ENCODE measurements at regions not wholly inside any gene's neighbourhood (a gene's known extent, or its start where the extent isn't known, plus 50 kb on each side); places are given as distances from the start of the nearest gene placed in this dataset.

DNA sequence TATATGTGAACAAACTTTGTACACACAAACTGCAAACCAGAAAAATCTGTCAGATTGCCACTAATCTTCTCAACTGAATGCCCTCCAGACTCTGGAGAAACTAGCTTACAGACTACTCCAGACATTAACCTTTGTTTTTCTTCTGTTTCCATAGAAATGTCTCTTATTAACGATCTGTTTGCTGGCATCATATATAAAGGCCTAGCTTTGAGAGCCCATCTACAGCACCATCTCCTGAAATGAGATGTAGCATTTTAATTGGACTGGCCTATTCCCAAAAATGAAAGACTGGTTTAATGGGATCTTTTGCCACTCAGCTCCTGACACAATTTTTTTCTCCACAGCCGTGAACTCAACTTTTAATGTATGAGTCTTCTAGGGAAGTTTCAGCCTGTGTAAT, 266.0 kb upstream of the IL1RAPL1 start:
- Histone ChIP-seq H3K9me3 (no peaks in the 10 kb centered on the region), H3K27ac (no peak overlapping the region), H3K27me3 (no peaks in the 10 kb centered on the region), H3K4me3 (no peak overlapping the region), H3K36me3 (no peaks in the 10 kb centered on the region), H3K4me1 (no peaks in the 10 kb centered on the region)
- FAIRE-seq (no peak), ATAC-seq (no peak), DNase-seq (no peak)
- intact Hi-C loops (cut with DNase I) = no loop called here
- WGBS, 2 donors = 52 to 55% methylated on average over 2 of the region's 2 CpGs
- TF ChIP-seq, protein P1, sequence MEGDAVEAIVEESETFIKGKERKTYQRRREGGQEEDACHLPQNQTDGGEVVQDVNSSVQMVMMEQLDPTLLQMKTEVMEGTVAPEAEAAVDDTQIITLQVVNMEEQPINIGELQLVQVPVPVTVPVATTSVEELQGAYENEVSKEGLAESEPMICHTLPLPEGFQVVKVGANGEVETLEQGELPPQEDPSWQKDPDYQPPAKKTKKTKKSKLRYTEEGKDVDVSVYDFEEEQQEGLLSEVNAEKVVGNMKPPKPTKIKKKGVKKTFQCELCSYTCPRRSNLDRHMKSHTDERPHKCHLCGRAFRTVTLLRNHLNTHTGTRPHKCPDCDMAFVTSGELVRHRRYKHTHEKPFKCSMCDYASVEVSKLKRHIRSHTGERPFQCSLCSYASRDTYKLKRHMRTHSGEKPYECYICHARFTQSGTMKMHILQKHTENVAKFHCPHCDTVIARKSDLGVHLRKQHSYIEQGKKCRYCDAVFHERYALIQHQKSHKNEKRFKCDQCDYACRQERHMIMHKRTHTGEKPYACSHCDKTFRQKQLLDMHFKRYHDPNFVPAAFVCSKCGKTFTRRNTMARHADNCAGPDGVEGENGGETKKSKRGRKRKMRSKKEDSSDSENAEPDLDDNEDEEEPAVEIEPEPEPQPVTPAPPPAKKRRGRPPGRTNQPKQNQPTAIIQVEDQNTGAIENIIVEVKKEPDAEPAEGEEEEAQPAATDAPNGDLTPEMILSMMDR (IDR thresholded peaks at IDR 0.05) = no peak

DNA sequence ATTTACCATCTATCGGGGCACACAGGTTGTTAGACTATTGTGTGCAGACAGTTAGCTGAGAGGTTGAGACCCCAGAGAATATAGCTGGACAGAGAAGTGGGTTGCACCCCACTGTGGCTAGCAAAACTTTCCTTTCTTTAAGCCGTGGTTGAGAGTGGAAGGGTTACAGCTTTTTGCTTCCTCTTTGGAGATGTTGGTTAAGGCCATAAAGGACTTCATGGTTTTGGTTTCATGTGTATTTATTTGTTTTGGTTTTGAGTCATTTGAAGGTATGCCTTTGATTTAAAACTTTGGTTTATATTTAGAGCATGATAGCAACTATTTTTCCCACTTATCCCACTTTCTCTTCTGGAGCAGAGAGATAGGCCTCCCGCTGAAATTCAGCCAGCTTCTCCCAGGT, 274.3 kb upstream of the IL1RAPL1 start:
- H3K4me3 ChIP-seq = no peak overlapping the region
- H3K9me3 ChIP-seq = no peaks in the 10 kb centered on the region
- DNase-seq (no peak), FAIRE-seq (no peak), ATAC-seq (no peak)
- TF ChIP-seq, protein P1 (IDR thresholded peaks at IDR 0.05) = no peak
- H3K27ac ChIP-seq = no peak overlapping the region
- intact Hi-C loops (cut with DNase I) = no loop called here
- WGBS, 2 donors = 71 to 85% methylated on average over 3 of the region's 3 CpGs
- H3K27me3 ChIP-seq = peaks cover 0 to 8% (median 3%) of the 10 kb centered on the region in 4 donors
- H3K36me3 ChIP-seq = no peaks in the 10 kb centered on the region
- H3K4me1 ChIP-seq = no peaks in the 10 kb centered on the region

DNA sequence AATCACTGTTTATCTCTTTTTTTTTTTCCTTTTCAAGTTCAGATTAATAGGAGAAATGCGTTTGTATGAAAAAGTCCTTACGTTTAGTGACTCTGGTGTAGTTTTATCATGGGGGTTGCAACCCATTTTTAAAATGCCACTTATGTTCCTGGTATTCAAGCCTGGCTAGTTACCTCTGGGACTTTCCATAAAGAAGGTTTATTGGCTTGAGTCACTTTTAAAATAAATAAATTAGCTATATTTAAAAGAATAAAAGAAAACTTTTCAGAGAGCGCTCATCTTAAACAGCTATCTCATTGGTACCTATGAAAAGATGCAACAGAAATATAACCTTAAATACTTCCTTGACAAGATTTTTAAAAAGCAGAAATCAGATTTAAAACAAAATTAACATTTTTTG, 275.0 kb upstream of the IL1RAPL1 start:
- Histone ChIP-seq H3K4me3 (no peak overlapping the region), H3K9me3 (no peaks in the 10 kb centered on the region), H3K36me3 (no peaks in the 10 kb centered on the region), H3K27me3 (peaks cover 0 to 8% (median 3%) of the 10 kb centered on the region in 4 donors), H3K4me1 (no peaks in the 10 kb centered on the region), H3K27ac (no peak overlapping the region)
- intact Hi-C loops (cut with DNase I) = no loop called here
- TF ChIP-seq, protein P1 (IDR thresholded peaks at IDR 0.05) = no peak
- WGBS, 2 donors = 72 to 87% methylated on average over 3 of the region's 3 CpGs
- DNase-seq (no peak), ATAC-seq (no peak), FAIRE-seq (no peak)

DNA sequence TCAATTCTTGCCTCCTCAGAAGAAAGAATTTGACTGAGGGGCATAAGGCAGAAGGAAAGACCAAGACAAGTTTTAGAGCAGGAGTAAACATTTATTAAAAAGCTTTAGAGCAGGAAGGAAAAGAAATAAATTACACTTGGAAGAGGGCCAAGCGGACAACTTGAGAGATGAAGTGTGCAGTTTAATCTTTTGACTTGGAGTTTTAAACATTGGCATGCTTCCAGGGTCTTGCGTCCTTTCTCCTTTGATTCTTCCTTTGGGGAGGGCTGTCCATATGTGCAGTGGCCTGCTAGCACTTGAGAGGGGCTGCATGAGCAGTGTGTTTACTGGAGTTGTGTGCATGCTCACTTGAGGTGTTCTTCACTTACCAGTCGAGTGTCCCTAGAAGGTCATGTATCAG, 275.8 kb upstream of the IL1RAPL1 start:
- Histone ChIP-seq H3K4me3 (no peak overlapping the region), H3K27me3 (peaks cover 0 to 8% (median 3%) of the 10 kb centered on the region in 4 donors), H3K36me3 (no peaks in the 10 kb centered on the region), H3K27ac (no peak overlapping the region), H3K4me1 (no peaks in the 10 kb centered on the region), H3K9me3 (no peaks in the 10 kb centered on the region)
- intact Hi-C loops (cut with DNase I) = no loop called here
- TF ChIP-seq, protein P1 (IDR thresholded peaks at IDR 0.05) = no peak
- FAIRE-seq (no peak), DNase-seq (no peak), ATAC-seq (no peak)
- WGBS, 2 donors = 58 to 75% methylated on average over 3 of the region's 3 CpGs

DNA sequence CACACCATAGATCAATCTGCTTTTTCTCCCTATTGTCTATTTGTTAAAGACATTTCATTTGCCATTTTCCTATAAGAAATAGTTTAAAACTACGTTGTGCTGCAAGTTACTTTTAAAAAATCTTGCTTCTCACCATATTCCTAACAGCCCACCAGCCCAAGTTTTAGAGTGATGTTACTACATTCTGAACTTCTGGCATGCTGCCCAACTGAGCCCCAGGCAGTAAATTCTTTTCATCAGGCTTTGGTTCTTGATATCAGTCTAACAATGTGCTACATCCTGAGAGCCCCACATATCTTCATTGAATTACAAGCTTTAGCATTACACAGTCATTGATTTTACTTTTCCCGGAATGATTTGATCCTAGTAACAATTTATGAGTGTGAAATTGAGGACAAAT, 283.8 kb upstream of the IL1RAPL1 start:
- intact Hi-C loops (cut with DNase I) = no loop called here
- H3K36me3 ChIP-seq = no peaks in the 10 kb centered on the region
- no peaks in the 10 kb centered on the region for H3K9me3 ChIP-seq
- no peaks in the 10 kb centered on the region for H3K27me3 ChIP-seq
- H3K4me3 ChIP-seq = no peak overlapping the region
- H3K4me1 ChIP-seq = no peaks in the 10 kb centered on the region
- DNase-seq = no peak
- FAIRE-seq = no peak
- no peak for ATAC-seq
- 47 to 62% methylated on average over 2 of the region's 2 CpGs for WGBS, 2 donors
- no peak overlapping the region for H3K27ac ChIP-seq
- TF ChIP-seq, protein P1 (IDR thresholded peaks at IDR 0.05) = no peak
